ENCODE measurements at regions not wholly inside any gene's neighbourhood (a gene's known extent, or its start where the extent isn't known, plus 50 kb on each side); places are given as distances from the start of the nearest gene placed in this dataset.
"Not testable (repeated sequence)": the region's sequence is repeated elsewhere in the genome, so short reads cannot be mapped to it uniquely, and the experiment has no call there.

- DNase-seq (ENCODE audit: low spot score): no peak
Observed at GRCh38 chr5:13218518-13218917, 726.0 kb downstream of the DNAH5 start.

- DNase-seq (ENCODE audit: low spot score): no peak
Observed at GRCh38 chr5:13217636-13218035, 726.9 kb downstream of the DNAH5 start.

- no peak for DNase-seq (ENCODE audit: low spot score)
Observed at GRCh38 chr5:13215806-13216205, 728.7 kb downstream of the DNAH5 start.

GRCh38 chr5:13215370-13215769 lies 729.1 kb downstream of the DNAH5 start:
- no peak for DNase-seq (ENCODE audit: low spot score)

GRCh38 chr5:13214182-13214581 lies 730.3 kb downstream of the DNAH5 start:
- no peak for DNase-seq (ENCODE audit: low spot score)

GRCh38 chr5:13212886-13213285 lies 731.6 kb downstream of the DNAH5 start:
- DNase-seq (ENCODE audit: low spot score): no peak

GRCh38 chr5:13211064-13211463 lies 733.4 kb downstream of the DNAH5 start:
- no peak for DNase-seq (ENCODE audit: low spot score)

- no peak for DNase-seq (ENCODE audit: low spot score)
Observed at GRCh38 chr5:13207112-13207511, 737.4 kb downstream of the DNAH5 start.

GRCh38 chr5:13201022-13201421 lies 743.5 kb downstream of the DNAH5 start:
- DNase-seq (ENCODE audit: low spot score): no peak

- DNase-seq (ENCODE audit: low spot score): not testable (repeated sequence)
Observed at GRCh38 chr5:13198226-13198625, 746.3 kb downstream of the DNAH5 start.

- no peak for DNase-seq (ENCODE audit: low spot score)
Observed at GRCh38 chr5:13189532-13189931, 755.0 kb downstream of the DNAH5 start.

- DNase-seq (ENCODE audit: low spot score): no peak
Observed at GRCh38 chr5:13188371-13188770, 756.1 kb downstream of the DNAH5 start.

- DNase-seq (ENCODE audit: low spot score): no peak
Observed at GRCh38 chr5:13187186-13187585, 757.3 kb downstream of the DNAH5 start.

- peak; percentile 38 for DNase-seq (ENCODE audit: low spot score)
Observed at GRCh38 chr5:13186177-13186576, 758.3 kb downstream of the DNAH5 start.

GRCh38 chr5:13179407-13180087 lies 764.9 kb downstream of the DNAH5 start:
- DNase-seq (ENCODE audit: low spot score): no peak

GRCh38 chr5:13143630-13144029 lies 800.9 kb downstream of the DNAH5 start:
- no peak for DNase-seq (ENCODE audit: low spot score)

- DNase-seq (ENCODE audit: low spot score): no peak
Observed at GRCh38 chr5:13143214-13143613, 801.3 kb downstream of the DNAH5 start.

- no peak for DNase-seq (ENCODE audit: low spot score)
Observed at GRCh38 chr5:13133951-13134350, 810.5 kb downstream of the DNAH5 start.

GRCh38 chr5:13115476-13115875 lies 829.0 kb downstream of the DNAH5 start:
- DNase-seq (ENCODE audit: low spot score): no peak

GRCh38 chr5:13108265-13108664 lies 836.2 kb downstream of the DNAH5 start:
- no peak for DNase-seq (ENCODE audit: low spot score)

GRCh38 chr5:13107537-13107936 lies 837.0 kb downstream of the DNAH5 start:
- no peak for DNase-seq (ENCODE audit: low spot score)

GRCh38 chr5:13081116-13081515 lies 863.4 kb downstream of the DNAH5 start:
- DNase-seq (ENCODE audit: low spot score): no peak

GRCh38 chr5:13072936-13073335 lies 871.6 kb downstream of the DNAH5 start:
- DNase-seq (ENCODE audit: low spot score): not testable (repeated sequence)

- DNase-seq (ENCODE audit: low spot score): no peak
Observed at GRCh38 chr5:13063088-13063487, 881.4 kb downstream of the DNAH5 start.
